Prostate gland (tissue), 2 donors: ENCODE measurements at regions not wholly inside any gene's neighbourhood (a gene's known extent, or its start where the extent isn't known, plus 50 kb on each side); places are given as distances from the start of the nearest gene placed in this dataset.

Experiments
- POLR2A ChIP-seq: fragments of 450-650 bp; IDR thresholded peaks from one replicate; pipeline ENCODE4 v1.6.1; 2016; ENCODE audit warnings: antibody characterized with exemption, mild to moderate bottlenecking
- POLR2AphosphoS5 ChIP-seq: sonication (generic); formaldehyde crosslinking; IDR thresholded peaks from one replicate; pipeline ENCODE4 v1.6.1; 2017; ENCODE audit warnings: antibody characterized with exemption
- TF ChIP-seq, protein P1 (sequence below), 4 experiments: fragments of 200-600 bp in 2 of 4; fragments of 450-650 bp in 2 of 4; sonication (generic) in 2 of 4; IDR thresholded peaks; 1 replicate in 3 of 4; 2 replicates in 1 of 4; pipeline ENCODE4 v1.5.1; 2016 to 2019; ENCODE audit warnings: antibody characterized with exemption in 4 of 4, mild to moderate bottlenecking in 2 of 4, moderate library complexity in 2 of 4

DNA sequence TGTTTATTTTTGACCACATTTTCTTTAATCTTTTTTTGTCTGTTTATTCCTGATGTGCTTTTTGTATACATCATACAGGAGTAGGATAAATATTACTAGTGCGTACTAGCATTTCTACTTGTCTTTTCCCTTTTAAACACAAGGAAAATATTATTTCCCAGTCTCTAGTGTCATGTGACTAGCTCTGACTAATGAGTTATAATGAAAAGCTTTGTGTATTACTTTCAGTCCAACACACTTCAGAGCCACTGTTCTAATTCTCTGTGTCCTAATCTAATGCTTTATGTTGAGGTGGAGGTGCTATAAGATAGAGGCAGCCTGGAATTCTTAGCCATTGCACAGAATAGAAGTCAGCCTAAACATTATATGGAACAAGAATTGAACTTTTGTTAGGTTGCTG, 65.0 kb upstream of the RAB18 start:
- TF ChIP-seq, protein P1, sequence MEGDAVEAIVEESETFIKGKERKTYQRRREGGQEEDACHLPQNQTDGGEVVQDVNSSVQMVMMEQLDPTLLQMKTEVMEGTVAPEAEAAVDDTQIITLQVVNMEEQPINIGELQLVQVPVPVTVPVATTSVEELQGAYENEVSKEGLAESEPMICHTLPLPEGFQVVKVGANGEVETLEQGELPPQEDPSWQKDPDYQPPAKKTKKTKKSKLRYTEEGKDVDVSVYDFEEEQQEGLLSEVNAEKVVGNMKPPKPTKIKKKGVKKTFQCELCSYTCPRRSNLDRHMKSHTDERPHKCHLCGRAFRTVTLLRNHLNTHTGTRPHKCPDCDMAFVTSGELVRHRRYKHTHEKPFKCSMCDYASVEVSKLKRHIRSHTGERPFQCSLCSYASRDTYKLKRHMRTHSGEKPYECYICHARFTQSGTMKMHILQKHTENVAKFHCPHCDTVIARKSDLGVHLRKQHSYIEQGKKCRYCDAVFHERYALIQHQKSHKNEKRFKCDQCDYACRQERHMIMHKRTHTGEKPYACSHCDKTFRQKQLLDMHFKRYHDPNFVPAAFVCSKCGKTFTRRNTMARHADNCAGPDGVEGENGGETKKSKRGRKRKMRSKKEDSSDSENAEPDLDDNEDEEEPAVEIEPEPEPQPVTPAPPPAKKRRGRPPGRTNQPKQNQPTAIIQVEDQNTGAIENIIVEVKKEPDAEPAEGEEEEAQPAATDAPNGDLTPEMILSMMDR (IDR thresholded peaks at IDR 0.05) = no peak
- TF ChIP-seq POLR2AphosphoS5 (no peak), POLR2A (no peak)
